ENCODE measurements at regions not wholly inside any gene's neighbourhood (a gene's known extent, or its start where the extent isn't known, plus 50 kb on each side); places are given as distances from the start of the nearest gene placed in this dataset.

DNA sequence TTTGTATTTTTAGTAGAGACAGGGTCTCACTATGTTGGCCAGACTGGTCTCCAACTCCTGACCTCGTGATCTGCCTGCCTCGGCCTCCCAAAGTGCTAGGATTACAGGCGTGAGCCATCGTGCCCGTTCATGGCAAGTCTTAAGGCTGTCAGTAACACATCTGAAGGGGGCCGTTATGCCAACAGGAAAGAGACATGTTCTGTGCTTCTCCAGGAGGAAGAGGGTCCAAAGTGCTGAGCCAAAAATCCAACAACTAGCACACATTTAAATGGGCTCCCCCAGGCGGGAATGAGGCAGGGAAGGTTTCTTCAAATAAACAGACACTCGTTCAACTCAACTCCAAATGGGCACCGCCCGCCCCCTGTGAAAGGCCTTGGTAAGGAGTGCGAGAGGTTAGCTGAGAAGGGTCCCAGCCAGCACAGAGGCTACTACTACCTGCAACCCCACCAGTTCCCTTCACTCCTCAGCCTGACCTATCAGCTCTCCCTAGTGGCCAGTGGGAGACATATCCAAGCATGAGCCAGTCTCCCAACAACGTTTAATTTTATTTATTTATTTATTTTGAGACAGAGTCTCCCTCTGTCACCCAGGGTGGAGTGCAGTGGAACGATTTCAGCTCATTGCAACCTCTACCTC lies 84.1 kb upstream of the DMRT1 start (continued):
- TF ChIP-seq ZNF788 (CRISPR knock-in tag; IDR thresholded peaks at IDR 0.05; ENCODE audit: borderline replicate concordance) (peak; percentile 19; the same call in 1 of the 2 replicates), MATR3 (CRISPR knock-in tag; IDR thresholded peaks at IDR 0.05) (no peak), ZNF674 (CRISPR knock-in tag; IDR thresholded peaks at IDR 0.05; ENCODE audit: low read depth) (no peak), MED1 (CRISPR knock-in tag; IDR thresholded peaks at IDR 0.05) (peak; percentile 27), ZNF292 (CRISPR knock-in tag; IDR thresholded peaks at IDR 0.05; ENCODE audit: borderline replicate concordance, low read depth) (no peak), DR1 (CRISPR knock-in tag; IDR thresholded peaks at IDR 0.05) (no peak), PHF20 (CRISPR knock-in tag; IDR thresholded peaks at IDR 0.05) (no peak), ZNF121 (CRISPR knock-in tag; IDR thresholded peaks at IDR 0.05) (0 out of 2 replicates have a peak, but pooled peaks have one; percentile 11), GATAD2A (CRISPR knock-in tag; IDR thresholded peaks at IDR 0.05) (no peak), NFIB (CRISPR knock-in tag; IDR thresholded peaks at IDR 0.05; ENCODE audit: borderline replicate concordance) (no peak), SRSF1 (optimal IDR thresholded peaks at IDR 0.05; ENCODE audit: low read depth, low read length) (no peak), RAD21 (CRISPR knock-in tag; IDR thresholded peaks at IDR 0.05) (peak; percentile 62), KLF16 (CRISPR knock-in tag; IDR thresholded peaks at IDR 0.05) (0 out of 4 replicates have a peak, but pooled peaks of 1 of the 2 experiments have one; percentile 33)
- TF ChIP-seq, protein P1, sequence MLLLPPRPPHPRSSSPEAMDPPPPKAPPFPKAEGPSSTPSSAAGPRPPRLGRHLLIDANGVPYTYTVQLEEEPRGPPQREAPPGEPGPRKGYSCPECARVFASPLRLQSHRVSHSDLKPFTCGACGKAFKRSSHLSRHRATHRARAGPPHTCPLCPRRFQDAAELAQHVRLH (CRISPR knock-in tag; IDR thresholded peaks at IDR 0.05; ENCODE audit: borderline replicate concordance, low read depth) = 0 out of 2 replicates have a peak, but pooled peaks have one; percentile 43
- TF ChIP-seq, protein P2, sequence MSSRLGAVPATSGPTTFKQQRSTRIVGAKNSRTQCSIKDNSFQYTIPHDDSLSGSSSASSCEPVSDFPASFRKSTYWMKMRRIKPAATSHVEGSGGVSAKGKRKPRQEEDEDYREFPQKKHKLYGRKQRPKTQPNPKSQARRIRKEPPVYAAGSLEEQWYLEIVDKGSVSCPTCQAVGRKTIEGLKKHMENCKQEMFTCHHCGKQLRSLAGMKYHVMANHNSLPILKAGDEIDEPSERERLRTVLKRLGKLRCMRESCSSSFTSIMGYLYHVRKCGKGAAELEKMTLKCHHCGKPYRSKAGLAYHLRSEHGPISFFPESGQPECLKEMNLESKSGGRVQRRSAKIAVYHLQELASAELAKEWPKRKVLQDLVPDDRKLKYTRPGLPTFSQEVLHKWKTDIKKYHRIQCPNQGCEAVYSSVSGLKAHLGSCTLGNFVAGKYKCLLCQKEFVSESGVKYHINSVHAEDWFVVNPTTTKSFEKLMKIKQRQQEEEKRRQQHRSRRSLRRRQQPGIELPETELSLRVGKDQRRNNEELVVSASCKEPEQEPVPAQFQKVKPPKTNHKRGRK (CRISPR knock-in tag; IDR thresholded peaks at IDR 0.05) = no peak
- TF ChIP-seq, protein P3, sequence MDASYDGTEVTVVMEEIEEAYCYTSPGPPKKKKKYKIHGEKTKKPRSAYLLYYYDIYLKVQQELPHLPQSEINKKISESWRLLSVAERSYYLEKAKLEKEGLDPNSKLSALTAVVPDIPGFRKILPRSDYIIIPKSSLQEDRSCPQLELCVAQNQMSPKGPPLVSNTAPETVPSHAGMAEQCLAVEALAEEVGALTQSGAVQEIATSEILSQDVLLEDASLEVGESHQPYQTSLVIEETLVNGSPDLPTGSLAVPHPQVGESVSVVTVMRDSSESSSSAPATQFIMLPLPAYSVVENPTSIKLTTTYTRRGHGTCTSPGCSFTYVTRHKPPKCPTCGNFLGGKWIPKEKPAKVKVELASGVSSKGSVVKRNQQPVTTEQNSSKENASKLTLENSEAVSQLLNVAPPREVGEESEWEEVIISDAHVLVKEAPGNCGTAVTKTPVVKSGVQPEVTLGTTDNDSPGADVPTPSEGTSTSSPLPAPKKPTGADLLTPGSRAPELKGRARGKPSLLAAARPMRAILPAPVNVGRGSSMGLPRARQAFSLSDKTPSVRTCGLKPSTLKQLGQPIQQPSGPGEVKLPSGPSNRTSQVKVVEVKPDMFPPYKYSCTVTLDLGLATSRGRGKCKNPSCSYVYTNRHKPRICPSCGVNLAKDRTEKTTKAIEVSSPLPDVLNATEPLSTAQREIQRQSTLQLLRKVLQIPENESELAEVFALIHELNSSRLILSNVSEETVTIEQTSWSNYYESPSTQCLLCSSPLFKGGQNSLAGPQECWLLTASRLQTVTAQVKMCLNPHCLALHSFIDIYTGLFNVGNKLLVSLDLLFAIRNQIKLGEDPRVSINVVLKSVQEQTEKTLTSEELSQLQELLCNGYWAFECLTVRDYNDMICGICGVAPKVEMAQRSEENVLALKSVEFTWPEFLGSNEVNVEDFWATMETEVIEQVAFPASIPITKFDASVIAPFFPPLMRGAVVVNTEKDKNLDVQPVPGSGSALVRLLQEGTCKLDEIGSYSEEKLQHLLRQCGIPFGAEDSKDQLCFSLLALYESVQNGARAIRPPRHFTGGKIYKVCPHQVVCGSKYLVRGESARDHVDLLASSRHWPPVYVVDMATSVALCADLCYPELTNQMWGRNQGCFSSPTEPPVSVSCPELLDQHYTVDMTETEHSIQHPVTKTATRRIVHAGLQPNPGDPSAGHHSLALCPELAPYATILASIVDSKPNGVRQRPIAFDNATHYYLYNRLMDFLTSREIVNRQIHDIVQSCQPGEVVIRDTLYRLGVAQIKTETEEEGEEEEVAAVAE (CRISPR knock-in tag; IDR thresholded peaks at IDR 0.05; ENCODE audit: borderline replicate concordance) = no peak
- TF ChIP-seq, protein P4, sequence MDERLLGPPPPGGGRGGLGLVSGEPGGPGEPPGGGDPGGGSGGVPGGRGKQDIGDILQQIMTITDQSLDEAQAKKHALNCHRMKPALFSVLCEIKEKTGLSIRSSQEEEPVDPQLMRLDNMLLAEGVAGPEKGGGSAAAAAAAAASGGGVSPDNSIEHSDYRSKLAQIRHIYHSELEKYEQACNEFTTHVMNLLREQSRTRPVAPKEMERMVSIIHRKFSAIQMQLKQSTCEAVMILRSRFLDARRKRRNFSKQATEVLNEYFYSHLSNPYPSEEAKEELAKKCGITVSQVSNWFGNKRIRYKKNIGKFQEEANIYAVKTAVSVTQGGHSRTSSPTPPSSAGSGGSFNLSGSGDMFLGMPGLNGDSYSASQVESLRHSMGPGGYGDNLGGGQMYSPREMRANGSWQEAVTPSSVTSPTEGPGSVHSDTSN (CRISPR knock-in tag; IDR thresholded peaks at IDR 0.05) = no peak
- TF ChIP-seq, protein P5, sequence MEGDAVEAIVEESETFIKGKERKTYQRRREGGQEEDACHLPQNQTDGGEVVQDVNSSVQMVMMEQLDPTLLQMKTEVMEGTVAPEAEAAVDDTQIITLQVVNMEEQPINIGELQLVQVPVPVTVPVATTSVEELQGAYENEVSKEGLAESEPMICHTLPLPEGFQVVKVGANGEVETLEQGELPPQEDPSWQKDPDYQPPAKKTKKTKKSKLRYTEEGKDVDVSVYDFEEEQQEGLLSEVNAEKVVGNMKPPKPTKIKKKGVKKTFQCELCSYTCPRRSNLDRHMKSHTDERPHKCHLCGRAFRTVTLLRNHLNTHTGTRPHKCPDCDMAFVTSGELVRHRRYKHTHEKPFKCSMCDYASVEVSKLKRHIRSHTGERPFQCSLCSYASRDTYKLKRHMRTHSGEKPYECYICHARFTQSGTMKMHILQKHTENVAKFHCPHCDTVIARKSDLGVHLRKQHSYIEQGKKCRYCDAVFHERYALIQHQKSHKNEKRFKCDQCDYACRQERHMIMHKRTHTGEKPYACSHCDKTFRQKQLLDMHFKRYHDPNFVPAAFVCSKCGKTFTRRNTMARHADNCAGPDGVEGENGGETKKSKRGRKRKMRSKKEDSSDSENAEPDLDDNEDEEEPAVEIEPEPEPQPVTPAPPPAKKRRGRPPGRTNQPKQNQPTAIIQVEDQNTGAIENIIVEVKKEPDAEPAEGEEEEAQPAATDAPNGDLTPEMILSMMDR (CRISPR knock-in tag; IDR thresholded peaks at IDR 0.05) = peak; percentile 73

All from HepG2 (cell line).